ENCODE measurements at regions not wholly inside any gene's neighbourhood (a gene's known extent, or its start where the extent isn't known, plus 50 kb on each side); places are given as distances from the start of the nearest gene placed in this dataset.

GRCh38 chr2:104179644-104180043, 674.3 kb upstream of the POU3F3 start:
- DNase-seq: no peak

- DNase-seq: no peak
Measured at GRCh38 chr2:104200533-104201168, 653.3 kb upstream of the POU3F3 start.

DNA sequence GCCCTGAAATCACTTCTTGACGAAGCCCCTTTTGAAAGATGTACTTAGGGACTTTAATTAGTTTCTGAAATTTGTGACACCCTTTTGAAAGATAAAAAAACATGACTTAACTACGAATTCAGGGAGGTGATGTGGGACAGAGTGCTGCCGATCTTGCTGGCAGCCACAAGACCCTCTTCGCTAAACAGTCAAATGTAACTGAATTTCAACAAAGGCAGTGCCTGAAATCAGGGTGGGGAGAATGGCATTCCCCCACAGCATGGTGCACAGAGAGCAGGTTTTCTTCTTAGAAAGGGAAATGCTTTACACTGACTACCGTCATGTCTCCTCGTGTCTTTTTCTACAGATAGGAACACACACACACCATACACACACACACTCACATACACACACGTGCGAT, 640.2 kb upstream of the POU3F3 start:
- DNase-seq: no peak

- DNase-seq: no peak
Measured at GRCh38 chr2:104215269-104216161, 638.4 kb upstream of the POU3F3 start.

GRCh38 chr2:104233591-104233990, 620.3 kb upstream of the POU3F3 start:
- no peak for DNase-seq

DNA sequence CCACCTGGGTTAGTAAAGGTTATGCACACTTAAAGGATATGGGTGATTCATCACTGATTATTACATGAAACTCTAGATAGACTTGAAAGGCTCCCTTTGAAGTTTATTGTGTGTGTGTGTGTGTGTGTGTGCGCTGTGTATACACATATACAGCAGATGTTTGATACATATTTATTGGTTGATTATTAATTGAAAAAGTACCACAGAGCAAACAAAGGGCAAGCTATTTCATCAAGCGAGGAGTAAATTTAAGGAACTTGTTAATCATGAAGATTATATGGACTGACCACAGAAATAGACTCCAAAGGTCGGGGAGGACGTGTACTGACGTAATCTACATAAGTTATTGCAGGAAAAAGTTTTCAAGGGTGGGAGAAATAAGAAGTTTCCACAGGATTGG, 617.4 kb upstream of the POU3F3 start:
- no peak for DNase-seq

DNA sequence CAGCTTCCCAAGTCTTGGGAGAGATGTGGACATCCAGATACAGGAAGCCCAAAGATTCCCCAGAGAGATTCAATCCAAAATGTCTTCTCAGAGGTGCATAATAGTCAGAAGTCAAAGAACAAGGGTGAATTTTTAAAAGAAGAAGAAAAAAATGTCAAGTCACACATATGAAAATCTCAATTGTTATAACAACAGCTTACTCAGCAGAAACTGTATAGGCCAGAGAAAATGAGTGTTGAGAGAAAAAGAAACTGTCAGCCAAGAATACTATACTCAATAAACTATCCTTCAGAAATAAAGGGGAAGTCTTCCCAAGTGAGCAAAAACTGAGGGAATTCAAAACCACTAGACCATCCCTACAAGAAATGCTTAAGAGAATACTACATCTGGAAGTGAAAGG, 612.9 kb upstream of the POU3F3 start:
- DNase-seq: no peak

DNA sequence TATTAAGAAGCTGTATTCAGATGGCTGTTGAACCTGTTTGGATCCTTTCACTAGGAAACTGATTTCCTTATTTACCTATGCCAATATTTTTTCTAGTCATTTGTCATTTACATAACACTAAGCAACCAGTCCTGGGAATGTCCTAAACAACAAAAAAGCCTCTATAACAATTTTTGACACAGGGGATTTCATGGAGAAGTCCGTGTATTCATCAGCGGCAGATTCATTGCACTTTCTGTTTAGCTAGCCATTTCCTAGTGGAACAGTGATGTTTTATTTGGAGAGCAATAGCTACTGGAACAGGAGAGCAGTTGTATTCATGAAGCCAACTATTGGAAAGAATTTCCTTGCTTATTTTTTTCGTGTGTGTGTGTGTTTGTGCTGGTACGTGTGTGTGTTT, 604.3 kb upstream of the POU3F3 start:
- DNase-seq: no peak

- no peak for DNase-seq
Measured at GRCh38 chr2:104250635-104251034, 603.3 kb upstream of the POU3F3 start.

GRCh38 chr2:104254017-104254416, 599.9 kb upstream of the POU3F3 start:
- no peak for DNase-seq

DNA sequence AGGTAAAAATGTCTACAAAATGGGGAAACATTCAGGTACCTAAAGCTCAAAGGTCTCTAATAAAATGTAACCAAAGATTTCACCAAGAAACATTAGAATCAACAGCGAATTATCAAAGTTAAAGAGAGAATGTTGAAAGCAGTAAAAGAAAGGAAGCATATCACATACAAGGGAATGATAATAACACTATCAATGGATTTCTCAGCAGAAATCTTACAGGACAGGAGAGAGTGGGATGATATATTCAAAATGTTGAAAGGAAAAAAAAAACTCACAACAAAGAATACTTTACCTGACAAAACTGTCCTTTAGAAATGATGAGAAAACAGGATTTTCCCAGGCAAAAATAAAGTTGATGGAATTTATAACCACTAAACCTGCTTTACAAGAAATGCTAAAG, 591.2 kb upstream of the POU3F3 start:
- DNase-seq: no peak

GRCh38 chr2:104279646-104280045, 574.3 kb upstream of the POU3F3 start:
- DNase-seq: no peak

GRCh38 chr2:104280216-104280615, 573.7 kb upstream of the POU3F3 start:
- DNase-seq: no peak

DNA sequence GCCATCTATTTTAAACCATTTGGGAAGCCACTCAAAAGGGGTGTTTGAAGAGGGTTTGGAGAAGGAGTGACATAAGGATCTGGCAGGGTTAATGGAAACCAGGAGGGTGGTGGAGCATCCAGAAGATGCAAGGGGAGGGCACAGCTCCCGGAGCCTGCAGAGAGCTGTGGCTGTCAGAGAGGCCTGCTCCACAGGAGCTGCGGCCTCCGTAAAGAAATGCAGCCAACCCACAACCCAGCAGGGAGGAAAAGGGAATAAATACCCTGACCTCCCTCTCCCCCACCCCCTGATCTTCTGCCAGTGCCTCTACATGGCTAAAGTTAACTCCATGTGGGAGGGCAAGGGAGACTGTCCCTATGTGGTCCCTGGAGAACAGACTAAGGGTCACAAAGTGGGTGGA, 567.1 kb upstream of the POU3F3 start:
- no peak for DNase-seq

- no peak for DNase-seq
Measured at GRCh38 chr2:104289651-104290565, 564.0 kb upstream of the POU3F3 start.

- DNase-seq: no peak
Measured at GRCh38 chr2:104290566-104290891, 563.4 kb upstream of the POU3F3 start.

DNA sequence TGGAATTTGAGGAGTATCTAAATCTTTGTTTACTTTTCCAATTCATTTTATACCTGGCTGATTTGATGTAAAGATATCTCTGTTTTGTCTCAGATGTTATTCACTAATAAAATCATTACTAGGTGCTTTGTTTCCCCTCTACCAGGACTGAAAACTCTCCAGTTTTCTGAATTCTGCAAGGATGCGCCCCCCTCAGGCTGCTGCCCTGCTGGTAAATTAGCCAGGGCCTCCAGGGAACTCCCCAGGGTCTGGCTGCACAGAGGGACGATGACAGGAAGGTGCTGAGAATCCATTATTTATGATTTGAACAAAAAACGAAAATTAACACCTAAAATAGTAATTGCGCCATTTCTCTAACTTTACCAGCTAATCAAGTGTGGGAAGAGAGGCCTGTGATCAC, 541.2 kb upstream of the POU3F3 start:
- DNase-seq: no peak

DNA sequence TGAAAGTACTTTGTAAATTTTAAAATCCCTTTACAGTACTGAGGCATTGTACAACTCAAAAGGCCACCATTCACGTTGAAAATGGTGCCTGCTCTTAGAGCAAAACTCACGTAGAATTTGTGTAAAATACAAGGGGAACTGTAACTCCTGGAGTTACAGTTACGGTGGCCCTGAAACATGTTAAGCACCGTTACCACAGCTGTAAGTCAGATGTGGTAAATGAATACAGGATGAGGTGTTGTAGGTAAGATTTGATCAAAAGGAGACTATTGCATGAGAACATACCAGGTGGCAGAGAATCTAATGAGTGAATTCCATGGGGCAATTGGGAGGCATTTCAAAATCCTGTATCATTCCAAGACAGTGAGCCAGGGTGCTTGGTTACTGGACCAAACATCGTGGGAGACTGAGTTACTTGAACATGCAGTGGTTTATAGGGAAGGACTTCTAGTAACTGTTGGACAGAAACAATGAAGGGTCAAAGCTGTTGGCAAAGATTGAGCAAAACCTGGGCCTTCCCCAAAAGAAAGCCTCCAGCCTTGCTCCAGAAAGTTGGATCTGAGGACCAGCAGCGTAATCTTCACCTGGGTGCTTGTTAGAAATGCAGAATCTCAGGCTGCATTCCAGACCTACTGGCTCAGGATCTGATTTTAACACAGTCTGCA, 535.8 kb upstream of the POU3F3 start:
- no peak for DNase-seq

DNA sequence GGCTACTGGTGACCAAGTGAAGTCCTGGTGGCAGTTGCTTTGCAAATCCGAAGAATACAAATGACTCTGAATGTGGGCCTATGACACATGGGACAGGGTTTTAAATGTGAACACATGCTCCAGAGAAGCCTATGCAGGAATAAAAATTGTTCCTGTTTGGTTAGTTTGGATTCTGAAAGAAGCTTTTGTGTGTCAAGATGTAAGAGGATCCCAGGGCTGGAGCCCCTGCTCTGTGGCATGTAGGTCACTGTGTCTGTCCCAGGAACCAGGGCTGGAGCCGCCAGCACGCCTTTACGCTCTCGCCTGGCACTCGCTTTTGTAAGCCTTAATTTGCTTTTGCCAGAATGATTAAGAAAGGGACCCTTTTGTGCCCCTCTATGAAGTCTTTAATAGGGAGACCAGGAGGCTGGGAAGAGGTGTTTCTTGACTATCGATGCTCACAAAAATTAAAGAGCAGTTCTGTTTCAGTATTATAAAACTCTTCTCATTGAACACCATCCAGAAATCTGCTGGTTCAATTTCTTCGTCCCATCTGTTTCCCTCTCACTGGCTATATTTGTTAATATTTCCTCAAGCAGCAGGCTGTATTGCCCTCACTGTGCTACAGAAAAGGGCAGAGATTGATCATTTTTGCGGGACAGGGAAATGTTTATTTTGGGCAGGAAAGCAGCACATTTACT, 532.7 kb upstream of the POU3F3 start:
- DNase-seq: no peak

- DNase-seq: no peak
Measured at GRCh38 chr2:104321796-104322349, 532.0 kb upstream of the POU3F3 start.

GRCh38 chr2:104332731-104333130, 521.2 kb upstream of the POU3F3 start:
- DNase-seq: no peak

GRCh38 chr2:104337869-104338268, 516.0 kb upstream of the POU3F3 start:
- DNase-seq: no peak

All from NCI-H345 (cell line).